ENCODE measurements at regions not wholly inside any gene's neighbourhood (a gene's known extent, or its start where the extent isn't known, plus 50 kb on each side); places are given as distances from the start of the nearest gene placed in this dataset.

DNA sequence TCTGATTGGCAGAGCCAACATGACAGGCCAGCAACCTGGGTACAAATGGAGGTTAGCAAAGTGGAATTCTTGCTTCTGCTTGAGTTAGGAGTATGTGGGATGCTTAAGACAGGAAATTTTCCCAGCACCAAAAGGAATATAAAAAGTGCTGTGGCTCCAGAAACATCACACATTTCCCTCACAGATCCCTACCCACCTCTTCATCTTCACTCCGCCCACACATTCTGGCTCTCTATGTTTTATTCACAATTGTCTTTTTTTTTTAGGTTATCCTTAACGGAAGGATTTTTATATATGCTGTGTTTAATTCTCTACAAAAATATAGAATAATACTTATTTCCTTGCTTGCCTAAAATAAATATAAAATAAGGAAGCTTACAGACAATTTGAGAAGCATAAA lies 563.3 kb upstream of the HS3ST5 start:
- H3K27me3 ChIP-seq (replicated peaks; ENCODE audit: control insufficient read depth, insufficient read depth, low read length) = no peaks in the 10 kb centered on the region
- H3K36me3 ChIP-seq (ENCODE audit: control insufficient read depth, insufficient read depth, low read length) = no peaks in the 10 kb centered on the region
- DNase-seq (ENCODE audit: extremely low read depth, insufficient read length) = no peak
- H3K4me3 ChIP-seq (replicated peaks; ENCODE audit: low read depth, low read length) = no peak overlapping the region
- TF ChIP-seq, protein P1, sequence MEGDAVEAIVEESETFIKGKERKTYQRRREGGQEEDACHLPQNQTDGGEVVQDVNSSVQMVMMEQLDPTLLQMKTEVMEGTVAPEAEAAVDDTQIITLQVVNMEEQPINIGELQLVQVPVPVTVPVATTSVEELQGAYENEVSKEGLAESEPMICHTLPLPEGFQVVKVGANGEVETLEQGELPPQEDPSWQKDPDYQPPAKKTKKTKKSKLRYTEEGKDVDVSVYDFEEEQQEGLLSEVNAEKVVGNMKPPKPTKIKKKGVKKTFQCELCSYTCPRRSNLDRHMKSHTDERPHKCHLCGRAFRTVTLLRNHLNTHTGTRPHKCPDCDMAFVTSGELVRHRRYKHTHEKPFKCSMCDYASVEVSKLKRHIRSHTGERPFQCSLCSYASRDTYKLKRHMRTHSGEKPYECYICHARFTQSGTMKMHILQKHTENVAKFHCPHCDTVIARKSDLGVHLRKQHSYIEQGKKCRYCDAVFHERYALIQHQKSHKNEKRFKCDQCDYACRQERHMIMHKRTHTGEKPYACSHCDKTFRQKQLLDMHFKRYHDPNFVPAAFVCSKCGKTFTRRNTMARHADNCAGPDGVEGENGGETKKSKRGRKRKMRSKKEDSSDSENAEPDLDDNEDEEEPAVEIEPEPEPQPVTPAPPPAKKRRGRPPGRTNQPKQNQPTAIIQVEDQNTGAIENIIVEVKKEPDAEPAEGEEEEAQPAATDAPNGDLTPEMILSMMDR (IDR thresholded peaks at IDR 0.05; ENCODE audit: insufficient read depth, low read length, poor library complexity, severe bottlenecking) = no peak

DNA sequence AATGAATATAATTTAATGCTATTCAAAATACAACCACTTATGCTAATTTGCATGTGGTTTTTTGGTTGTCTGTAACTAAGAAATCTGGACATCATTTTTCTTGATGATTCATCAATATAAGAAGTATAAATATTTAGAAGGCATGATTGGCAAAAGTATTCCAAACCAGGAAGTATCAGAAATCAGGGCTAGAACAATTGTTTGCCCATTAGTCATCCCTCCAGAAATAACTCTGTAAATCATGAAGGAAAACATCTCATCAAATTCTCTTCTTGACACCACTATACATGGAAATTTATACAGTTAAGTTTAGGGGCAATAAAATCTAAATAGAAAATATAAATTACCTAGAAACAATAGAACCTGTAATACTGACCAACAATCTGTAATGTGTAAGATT lies 554.7 kb upstream of the HS3ST5 start:
- H3K4me3 ChIP-seq (replicated peaks; ENCODE audit: low read depth, low read length) = no peak overlapping the region
- no peak for DNase-seq (ENCODE audit: extremely low read depth, insufficient read length)
- no peaks in the 10 kb centered on the region for H3K36me3 ChIP-seq (ENCODE audit: control insufficient read depth, insufficient read depth, low read length)
- TF ChIP-seq, protein P1 (IDR thresholded peaks at IDR 0.05; ENCODE audit: insufficient read depth, low read length, poor library complexity, severe bottlenecking) = no peak
- no peaks in the 10 kb centered on the region for H3K27me3 ChIP-seq (replicated peaks; ENCODE audit: control insufficient read depth, insufficient read depth, low read length)

DNA sequence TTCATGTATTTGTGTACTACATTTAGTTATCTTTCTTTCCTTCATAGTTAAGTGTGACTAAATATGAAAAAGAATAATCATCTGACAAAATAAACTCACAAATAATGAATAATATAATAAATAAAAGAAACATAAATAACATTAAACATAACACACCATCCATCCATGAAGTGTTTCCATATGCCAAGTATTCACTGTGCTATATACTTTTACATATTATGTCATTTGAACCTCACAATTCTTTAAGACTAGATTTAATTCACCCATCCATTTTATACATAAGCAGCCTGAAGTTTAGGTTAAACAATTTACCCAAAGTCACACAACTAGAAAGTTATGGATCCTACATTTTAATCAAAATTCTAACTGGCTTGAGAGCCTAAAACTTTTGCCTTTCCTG lies 549.4 kb upstream of the HS3ST5 start:
- TF ChIP-seq, protein P1 (IDR thresholded peaks at IDR 0.05; ENCODE audit: insufficient read depth, low read length, poor library complexity, severe bottlenecking) = no peak
- no peak overlapping the region for H3K4me3 ChIP-seq (replicated peaks; ENCODE audit: low read depth, low read length)
- DNase-seq (ENCODE audit: extremely low read depth, insufficient read length) = no peak
- no peaks in the 10 kb centered on the region for H3K36me3 ChIP-seq (ENCODE audit: control insufficient read depth, insufficient read depth, low read length)
- H3K27me3 ChIP-seq (replicated peaks; ENCODE audit: control insufficient read depth, insufficient read depth, low read length) = no peaks in the 10 kb centered on the region

DNA sequence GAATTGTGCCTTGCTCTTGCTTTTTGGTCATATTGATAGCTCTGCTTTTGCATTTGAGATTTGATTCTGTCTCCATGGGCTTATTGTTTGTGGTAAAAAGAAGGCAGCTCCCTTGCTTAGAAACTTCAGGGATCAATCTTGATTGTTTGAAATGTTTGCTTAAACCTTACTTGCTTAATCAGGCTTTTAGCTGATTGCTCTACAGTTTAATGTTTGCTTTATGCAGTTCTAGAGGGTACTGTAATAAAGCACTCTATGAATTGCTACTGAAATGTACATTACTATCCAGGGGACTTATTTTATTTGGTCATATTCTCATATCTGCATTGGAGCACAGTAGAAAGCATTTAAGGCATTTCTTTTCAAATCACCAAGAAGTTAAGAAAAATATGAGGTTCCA lies 545.4 kb upstream of the HS3ST5 start:
- TF ChIP-seq, protein P1 (IDR thresholded peaks at IDR 0.05; ENCODE audit: insufficient read depth, low read length, poor library complexity, severe bottlenecking) = no peak
- no peaks in the 10 kb centered on the region for H3K27me3 ChIP-seq (replicated peaks; ENCODE audit: control insufficient read depth, insufficient read depth, low read length)
- no peaks in the 10 kb centered on the region for H3K36me3 ChIP-seq (ENCODE audit: control insufficient read depth, insufficient read depth, low read length)
- DNase-seq (ENCODE audit: extremely low read depth, insufficient read length) = no peak
- H3K4me3 ChIP-seq (replicated peaks; ENCODE audit: low read depth, low read length) = no peak overlapping the region

DNA sequence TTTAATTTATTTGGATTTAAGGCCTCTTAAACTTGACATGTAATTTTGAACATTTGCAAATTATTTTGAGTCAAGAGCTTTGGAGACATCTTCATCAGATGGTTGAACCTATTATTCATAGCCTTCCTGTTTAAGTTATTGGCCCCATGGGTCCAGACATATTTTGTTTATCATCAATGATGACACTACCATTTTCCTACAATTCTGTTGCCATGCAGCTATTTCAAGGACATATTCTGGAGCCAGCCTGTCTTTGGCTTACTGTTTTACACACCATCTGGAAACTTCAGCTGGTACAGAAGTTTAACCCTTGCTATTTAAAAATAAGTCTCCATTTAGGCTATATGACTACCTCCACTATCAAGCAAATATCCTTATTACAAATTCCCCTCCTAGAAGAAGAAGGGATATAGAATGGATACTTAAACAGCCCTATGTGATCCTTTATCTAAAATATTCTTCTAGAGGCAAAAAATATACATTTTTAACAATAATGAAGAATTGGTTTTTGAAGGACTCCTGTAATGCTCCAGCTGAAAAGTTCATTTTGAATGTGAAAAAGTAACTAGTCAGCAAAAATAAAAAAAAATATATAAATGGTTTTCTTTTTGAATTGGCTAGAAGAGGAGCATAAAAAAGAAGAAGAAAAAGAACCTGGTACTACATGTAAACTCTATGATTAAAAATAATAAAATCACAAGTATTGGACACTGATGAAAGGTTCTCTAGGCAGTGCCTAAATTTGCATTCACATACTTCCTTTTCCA lies 544.0 kb upstream of the HS3ST5 start:
- no peak for DNase-seq (ENCODE audit: extremely low read depth, insufficient read length)
- Histone ChIP-seq H3K36me3 (ENCODE audit: control insufficient read depth, insufficient read depth, low read length) (no peaks in the 10 kb centered on the region), H3K27me3 (replicated peaks; ENCODE audit: control insufficient read depth, insufficient read depth, low read length) (no peaks in the 10 kb centered on the region), H3K4me3 (replicated peaks; ENCODE audit: low read depth, low read length) (no peak overlapping the region)
- TF ChIP-seq, protein P1 (IDR thresholded peaks at IDR 0.05; ENCODE audit: insufficient read depth, low read length, poor library complexity, severe bottlenecking) = no peak

DNA sequence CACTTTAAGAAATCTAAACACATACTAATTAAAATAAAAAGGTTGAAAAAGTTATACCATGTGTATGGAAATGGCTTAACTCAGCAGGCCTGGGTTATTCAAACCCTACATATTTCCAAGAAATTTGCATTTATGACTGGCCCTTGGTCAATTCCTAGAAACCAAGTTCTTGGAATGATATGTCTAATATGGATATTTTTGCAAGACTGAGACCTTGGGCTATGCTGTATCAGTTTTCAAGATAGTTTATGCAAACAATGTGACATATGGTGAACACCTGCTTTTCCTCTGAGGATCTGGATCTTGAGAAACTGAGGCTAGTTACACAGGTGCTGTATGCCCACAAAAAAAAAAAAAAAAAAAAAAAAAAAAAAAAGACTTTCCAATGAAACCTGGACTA lies 536.9 kb upstream of the HS3ST5 start:
- Histone ChIP-seq H3K27me3 (replicated peaks; ENCODE audit: control insufficient read depth, insufficient read depth, low read length) (no peaks in the 10 kb centered on the region), H3K4me3 (replicated peaks; ENCODE audit: low read depth, low read length) (no peak overlapping the region), H3K36me3 (ENCODE audit: control insufficient read depth, insufficient read depth, low read length) (no peaks in the 10 kb centered on the region)
- no peak for DNase-seq (ENCODE audit: extremely low read depth, insufficient read length)
- TF ChIP-seq, protein P1 (IDR thresholded peaks at IDR 0.05; ENCODE audit: insufficient read depth, low read length, poor library complexity, severe bottlenecking) = no peak
